T-helper 2 cell (primary cell): ENCODE measurements at regions not wholly inside any gene's neighbourhood (a gene's known extent, or its start where the extent isn't known, plus 50 kb on each side); places are given as distances from the start of the nearest gene placed in this dataset.

Experiments
- DNase-seq, 5 experiments: peaks; one replicate each; pipeline versions ENCODE4 v3.0.0 to v3.0.0-alpha.2; 2012 to 2022

GRCh38 chr6:56765494-56765893 lies 122.8 kb upstream of the DST start:
- DNase-seq, result no peak

GRCh38 chr6:56764081-56764566 lies 121.4 kb upstream of the DST start:
- peak in 1 of 5 experiments; percentile 5 for DNase-seq

- no peak for DNase-seq
These were observed 119.0 kb upstream of the DST start for GRCh38 chr6:56761651-56762050.

GRCh38 chr6:56760842-56761241 lies 118.2 kb upstream of the DST start:
- DNase-seq, result no peak

GRCh38 chr6:56759521-56759920 lies 116.8 kb upstream of the DST start:
- no peak for DNase-seq

- DNase-seq, result no peak
These were observed 115.9 kb upstream of the DST start for GRCh38 chr6:56758553-56758952.

GRCh38 chr6:56758120-56758519 lies 115.4 kb upstream of the DST start:
- DNase-seq, result no peak

- DNase-seq, result no peak
These were observed 114.9 kb upstream of the DST start for GRCh38 chr6:56757588-56757984.

- DNase-seq, result no peak
These were observed 114.3 kb upstream of the DST start for GRCh38 chr6:56756791-56757587.

- DNase-seq, result no peak
These were observed 113.6 kb upstream of the DST start for GRCh38 chr6:56756219-56756789.

GRCh38 chr6:56755040-56755439 lies 112.4 kb upstream of the DST start:
- no peak for DNase-seq

- no peak for DNase-seq
These were observed 111.1 kb upstream of the DST start for GRCh38 chr6:56753811-56754210.

- DNase-seq, result no peak
These were observed 109.8 kb upstream of the DST start for GRCh38 chr6:56752534-56752933.

- no peak for DNase-seq
These were observed 109.3 kb upstream of the DST start for GRCh38 chr6:56752009-56752408.

- no peak for DNase-seq
These were observed 108.9 kb upstream of the DST start for GRCh38 chr6:56751604-56752003.

- no peak for DNase-seq
These were observed 108.0 kb upstream of the DST start for GRCh38 chr6:56750686-56751085.

GRCh38 chr6:56749632-56750151 lies 107.0 kb upstream of the DST start:
- no peak for DNase-seq

- no peak for DNase-seq
These were observed 104.2 kb upstream of the DST start for GRCh38 chr6:56746767-56747504.

GRCh38 chr6:56745971-56746370 lies 103.3 kb upstream of the DST start:
- no peak for DNase-seq

GRCh38 chr6:56745081-56745480 lies 102.4 kb upstream of the DST start:
- no peak for DNase-seq

GRCh38 chr6:56744528-56744927 lies 101.8 kb upstream of the DST start:
- DNase-seq, result no peak

- no peak for DNase-seq
These were observed 99.6 kb upstream of the DST start for GRCh38 chr6:56742122-56742791.

GRCh38 chr6:56741472-56741871 lies 98.8 kb upstream of the DST start:
- DNase-seq, result no peak
